ENCODE measurements at regions not wholly inside any gene's neighbourhood (a gene's known extent, or its start where the extent isn't known, plus 50 kb on each side); places are given as distances from the start of the nearest gene placed in this dataset.
"Not testable (repeated sequence)": the region's sequence is repeated elsewhere in the genome, so short reads cannot be mapped to it uniquely, and the experiment has no call there.

DNA sequence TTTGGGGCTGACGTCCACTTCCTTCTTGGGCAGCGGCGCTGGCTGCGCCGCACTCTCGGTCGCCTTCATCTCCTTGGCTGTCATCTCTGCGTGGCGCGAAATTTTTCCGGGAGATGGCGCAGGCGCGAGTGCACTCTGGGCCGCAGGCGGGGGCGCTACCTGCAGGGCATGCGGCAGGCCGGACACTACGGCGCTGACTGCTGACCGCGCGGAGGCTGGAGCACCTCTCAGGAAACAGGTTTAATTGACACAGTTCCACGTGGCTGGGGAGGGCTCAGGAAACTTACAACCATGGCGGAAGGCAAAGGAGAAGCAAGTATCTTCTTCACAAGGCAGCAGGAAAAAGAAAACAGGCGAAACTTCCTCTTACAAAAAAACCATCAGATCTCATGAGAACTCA lies 154.7 kb upstream of the ZNF658 start:
- TF ChIP-seq, protein P1, sequence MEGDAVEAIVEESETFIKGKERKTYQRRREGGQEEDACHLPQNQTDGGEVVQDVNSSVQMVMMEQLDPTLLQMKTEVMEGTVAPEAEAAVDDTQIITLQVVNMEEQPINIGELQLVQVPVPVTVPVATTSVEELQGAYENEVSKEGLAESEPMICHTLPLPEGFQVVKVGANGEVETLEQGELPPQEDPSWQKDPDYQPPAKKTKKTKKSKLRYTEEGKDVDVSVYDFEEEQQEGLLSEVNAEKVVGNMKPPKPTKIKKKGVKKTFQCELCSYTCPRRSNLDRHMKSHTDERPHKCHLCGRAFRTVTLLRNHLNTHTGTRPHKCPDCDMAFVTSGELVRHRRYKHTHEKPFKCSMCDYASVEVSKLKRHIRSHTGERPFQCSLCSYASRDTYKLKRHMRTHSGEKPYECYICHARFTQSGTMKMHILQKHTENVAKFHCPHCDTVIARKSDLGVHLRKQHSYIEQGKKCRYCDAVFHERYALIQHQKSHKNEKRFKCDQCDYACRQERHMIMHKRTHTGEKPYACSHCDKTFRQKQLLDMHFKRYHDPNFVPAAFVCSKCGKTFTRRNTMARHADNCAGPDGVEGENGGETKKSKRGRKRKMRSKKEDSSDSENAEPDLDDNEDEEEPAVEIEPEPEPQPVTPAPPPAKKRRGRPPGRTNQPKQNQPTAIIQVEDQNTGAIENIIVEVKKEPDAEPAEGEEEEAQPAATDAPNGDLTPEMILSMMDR (IDR thresholded peaks at IDR 0.05 in 4 of 5, conservative IDR thresholded peaks at IDR 0.05 in 1 of 5) = not testable (repeated sequence)
- not testable (repeated sequence) for TF ChIP-seq POLR2A (IDR thresholded peaks at IDR 0.05)
